NCI-H146 (cell line): ENCODE measurements at regions not wholly inside any gene's neighbourhood (a gene's known extent, or its start where the extent isn't known, plus 50 kb on each side); places are given as distances from the start of the nearest gene placed in this dataset.
"Not testable (repeated sequence)": the region's sequence is repeated elsewhere in the genome, so short reads cannot be mapped to it uniquely, and the experiment has no call there.

Experiments used
- DNase-seq: peaks from one replicate; lab custom pipeline; 2025; lab: John Stamatoyannopoulos, UW

DNA sequence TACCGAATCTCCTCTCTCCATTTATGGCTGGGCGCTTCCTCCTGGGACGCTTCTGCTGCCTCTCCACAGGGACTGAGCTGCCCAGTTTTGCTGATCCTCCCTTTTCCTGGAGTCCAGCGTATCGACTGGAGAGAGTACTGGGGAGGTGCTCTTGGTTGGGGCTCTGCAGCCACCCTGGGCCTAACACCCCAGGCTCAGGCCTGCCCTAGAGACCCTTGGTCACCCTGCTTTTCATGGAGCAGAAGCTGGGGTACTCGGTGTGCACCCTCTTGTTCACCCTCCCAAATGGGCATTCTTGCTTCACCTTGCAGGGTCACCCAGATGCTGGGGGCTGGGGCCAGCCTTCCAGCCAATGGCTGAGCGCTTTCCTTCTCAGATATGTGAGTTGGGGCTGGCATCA is 88.8 kb upstream of the RET start:
- no peak for DNase-seq

DNA sequence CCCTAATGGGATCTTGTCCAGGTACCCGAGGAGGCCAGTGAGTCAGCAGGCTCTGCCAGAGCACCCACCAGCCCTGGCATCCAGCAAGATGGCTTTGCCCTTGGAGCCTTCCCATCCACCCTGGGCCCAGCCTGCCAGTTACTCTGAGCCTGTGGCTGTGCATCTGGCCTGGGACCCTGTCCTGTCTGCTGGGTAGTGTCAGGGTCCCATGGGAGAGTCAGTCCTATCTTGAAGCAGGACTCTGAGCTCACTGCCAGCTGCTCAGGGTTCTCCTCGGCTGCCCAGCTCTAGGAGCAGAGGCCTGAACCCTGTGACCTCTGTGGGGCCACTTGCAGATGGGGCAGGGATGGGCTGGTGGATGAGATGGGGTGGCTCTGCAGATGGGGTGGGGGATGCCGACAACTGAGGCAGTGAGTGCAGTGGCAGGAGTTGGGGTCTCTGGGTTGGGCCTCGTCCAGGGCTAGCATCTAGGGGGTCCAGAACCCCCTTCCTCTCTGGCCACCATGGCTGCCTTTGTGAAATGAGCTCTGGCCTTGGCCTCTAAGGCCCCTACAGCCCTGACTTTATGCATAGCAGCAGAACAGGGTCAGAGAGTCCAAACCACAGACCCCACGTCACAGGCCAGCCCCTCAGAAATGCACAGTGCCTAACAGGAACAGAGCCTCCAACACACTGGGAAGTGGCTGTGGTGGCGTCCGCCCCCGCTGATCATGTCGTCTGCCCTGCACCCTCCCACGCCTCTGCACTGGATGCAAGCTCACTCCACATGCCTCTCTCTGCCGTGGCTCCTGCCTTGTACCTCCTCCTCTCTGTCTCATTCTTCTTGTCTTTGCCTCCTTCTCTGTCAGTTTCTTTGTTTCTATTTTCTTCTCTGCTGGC is 88.1 kb upstream of the RET start:
- no peak for DNase-seq

GRCh38 chr10:42989481-42989921 is 87.4 kb upstream of the RET start:
- DNase-seq = no peak

DNA sequence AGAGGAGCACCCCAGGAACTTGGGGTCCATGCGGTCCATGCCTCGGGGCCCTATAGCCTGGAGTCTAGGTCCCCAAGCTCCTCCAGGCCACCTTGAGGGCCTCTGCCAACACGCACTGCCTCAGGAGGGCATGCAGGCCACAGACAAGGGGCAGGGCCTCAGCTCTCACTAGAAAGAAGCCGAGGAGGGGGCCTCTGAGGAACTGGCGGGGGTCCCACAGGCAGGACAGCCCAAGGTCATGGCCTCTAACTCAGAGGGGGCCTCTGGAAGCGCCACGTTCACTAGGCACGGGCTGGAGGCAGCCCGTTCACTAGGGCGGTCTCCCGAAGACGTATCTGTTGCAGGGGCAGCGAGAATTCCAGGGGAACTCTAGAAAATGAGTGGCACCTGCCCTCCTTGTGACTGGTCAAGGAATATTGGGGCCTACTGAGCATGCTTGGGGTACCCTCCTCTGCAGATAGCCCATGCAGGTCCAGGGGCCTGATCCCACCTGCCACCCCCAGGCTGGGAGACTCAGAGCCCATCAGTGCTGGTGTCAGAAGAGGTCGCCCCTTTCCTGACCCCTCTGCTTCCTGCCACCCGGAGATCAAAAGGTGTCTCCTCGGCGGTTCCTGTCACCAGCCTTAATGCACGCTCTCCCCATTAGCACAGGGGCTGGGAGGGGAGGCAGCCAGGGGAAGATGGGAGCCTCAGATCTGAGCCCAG is 86.7 kb upstream of the RET start:
- no peak for DNase-seq

- no peak for DNase-seq
Measured at GRCh38 chr10:42990721-42991441, 86.0 kb upstream of the RET start.

DNA sequence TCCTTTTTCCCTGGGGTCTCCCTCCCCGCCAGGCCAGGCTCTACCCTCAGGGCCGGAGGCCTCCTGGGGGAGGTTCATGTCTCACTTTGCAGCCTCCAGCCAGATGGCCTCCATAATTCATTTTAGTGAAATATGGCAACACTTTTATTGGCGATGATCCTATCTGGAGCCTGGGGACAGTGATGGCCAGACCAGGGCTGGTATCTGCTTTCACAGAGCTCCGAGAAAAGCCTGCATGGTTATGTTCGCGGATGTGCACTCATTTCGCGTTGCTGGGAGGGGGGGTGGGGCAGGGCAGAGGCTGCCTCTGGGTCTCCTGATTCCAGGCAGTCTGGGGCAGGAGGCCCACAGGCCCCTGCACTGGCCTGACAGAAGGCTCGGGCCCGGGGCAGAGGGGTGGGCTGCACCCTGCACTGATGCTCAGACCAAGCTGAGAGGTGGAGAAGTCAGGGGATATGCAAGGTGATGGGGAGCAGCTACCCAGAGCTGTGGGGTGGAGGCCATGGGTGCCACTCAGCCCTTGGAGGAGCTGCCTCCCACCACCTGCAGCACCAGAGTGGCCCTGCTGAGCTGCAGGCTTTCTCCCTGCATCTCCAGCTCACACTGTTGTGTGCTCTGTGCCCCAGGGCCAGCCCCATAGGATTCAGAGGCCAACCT is 85.3 kb upstream of the RET start:
- DNase-seq = no peak

- no peak for DNase-seq
Measured at GRCh38 chr10:42992156-42992956, 84.5 kb upstream of the RET start.

- no peak for DNase-seq
Measured at GRCh38 chr10:42992957-42993390, 83.9 kb upstream of the RET start.

DNA sequence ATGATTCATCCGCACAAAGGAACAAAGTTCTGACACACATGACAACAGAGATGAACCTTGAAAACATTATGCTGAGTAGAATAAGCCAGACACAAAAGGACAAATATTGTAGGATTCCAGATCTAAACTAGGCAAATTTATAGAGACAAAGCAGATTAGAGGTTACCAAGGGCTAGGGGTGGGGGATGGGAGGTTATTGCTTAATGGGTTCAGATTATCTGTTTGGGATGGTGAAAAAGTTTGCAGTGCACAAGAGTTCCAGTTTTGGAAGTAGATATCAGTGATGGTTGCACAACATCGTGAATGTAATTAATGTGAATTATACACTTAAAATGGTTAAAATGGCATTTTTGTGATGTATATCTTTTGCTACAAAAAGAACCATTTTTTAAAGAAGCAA is 82.0 kb upstream of the RET start:
- not testable (repeated sequence) for DNase-seq

GRCh38 chr10:42995537-42995936 is 81.3 kb upstream of the RET start:
- DNase-seq = no peak

DNA sequence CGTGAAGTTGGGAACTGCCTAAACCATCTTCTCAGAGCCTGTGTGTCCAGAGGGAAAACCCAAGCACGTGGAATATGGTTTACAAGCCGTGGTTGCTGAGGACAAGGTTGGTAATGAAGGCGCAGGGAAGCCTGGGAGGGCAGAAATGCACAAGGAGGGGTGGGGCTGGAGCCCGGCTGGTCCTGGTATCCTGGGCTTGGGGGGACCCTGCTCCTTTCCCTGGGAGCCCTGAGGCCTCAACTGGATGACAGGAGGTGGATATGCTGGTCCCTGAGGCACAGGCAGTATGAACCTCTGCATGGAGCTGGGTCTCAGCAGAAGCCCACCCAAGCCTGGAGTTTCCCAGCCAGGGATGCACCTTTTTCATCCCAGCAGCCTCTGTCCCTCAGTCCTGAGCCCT is 80.3 kb upstream of the RET start:
- no peak for DNase-seq

DNA sequence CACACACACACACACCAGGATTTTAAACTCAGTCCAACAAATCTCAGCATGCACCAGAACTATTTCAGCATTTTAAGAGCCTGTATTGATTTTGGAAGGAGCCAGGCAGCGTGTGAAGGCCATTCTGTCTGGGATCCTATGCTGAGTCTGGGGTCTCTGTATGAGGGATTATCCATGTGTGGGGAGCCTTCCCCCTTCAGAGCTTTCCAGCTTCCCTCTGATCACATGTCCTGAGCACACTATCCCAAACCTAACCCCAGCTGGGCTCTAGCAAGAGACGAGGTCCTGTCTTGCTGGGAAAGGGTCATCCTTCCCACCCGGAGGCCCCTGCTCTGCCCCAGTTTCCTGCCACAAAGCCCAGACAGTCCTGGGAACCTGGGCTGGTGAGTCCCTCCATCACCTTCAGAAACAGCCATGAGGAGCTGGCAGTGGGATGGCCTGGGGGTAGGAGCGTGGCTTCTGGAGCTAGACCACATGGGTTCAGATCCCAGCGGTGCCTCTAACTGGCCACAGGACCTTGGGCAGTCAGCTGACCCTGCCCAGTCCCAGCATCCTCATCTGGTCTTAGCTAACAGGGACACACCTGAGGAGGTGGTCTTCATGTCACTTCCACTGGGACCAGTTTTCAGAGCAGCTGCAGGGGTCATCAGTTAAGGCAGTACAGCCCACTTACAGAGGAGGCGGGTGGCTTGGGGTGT is 79.6 kb upstream of the RET start:
- DNase-seq = no peak

- DNase-seq = no peak
Measured at GRCh38 chr10:42997849-42998165, 79.1 kb upstream of the RET start.

GRCh38 chr10:42998481-42999384 is 78.1 kb upstream of the RET start:
- DNase-seq = no peak

- no peak for DNase-seq
Measured at GRCh38 chr10:42999385-43000020, 77.4 kb upstream of the RET start.

DNA sequence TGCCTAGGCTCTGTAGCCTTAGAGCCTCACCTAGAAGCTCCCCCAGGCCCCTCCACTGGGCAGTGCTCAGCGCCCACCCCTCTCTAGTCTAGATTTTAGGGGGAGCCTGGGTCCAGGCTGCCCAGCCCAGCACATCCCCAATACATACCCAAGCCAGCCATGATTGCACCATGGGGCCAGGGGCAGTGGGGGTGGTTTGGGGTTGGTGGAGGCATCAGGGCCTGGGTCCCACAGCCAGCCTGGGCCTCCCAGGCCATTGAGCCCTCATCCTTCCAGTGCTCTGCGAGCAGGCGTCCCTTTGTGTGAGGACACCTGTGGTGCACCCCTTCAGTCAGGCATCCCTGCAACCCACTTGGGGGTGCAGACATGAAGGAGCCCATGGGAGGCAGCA is 76.9 kb upstream of the RET start:
- DNase-seq = no peak

GRCh38 chr10:43000651-43001426 is 76.0 kb upstream of the RET start:
- no peak for DNase-seq

DNA sequence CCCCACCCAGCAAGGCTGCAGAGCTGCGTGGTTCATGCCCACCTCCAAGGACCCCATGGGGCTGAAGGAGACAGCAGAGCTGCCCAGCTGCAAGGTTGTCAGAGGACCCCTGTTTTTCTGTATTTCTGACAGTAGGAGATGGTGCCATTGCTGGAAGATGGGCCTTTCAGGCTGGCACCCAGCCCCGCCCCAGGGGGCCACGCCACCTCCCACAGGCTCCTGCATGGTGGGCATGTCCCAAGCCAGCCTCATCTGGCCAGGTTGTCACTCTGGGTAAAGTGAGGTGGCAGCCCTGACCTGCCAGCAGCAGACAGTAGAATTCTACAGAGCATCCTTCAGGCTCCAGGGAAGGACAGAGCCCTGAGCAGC is 75.5 kb upstream of the RET start:
- DNase-seq = no peak

DNA sequence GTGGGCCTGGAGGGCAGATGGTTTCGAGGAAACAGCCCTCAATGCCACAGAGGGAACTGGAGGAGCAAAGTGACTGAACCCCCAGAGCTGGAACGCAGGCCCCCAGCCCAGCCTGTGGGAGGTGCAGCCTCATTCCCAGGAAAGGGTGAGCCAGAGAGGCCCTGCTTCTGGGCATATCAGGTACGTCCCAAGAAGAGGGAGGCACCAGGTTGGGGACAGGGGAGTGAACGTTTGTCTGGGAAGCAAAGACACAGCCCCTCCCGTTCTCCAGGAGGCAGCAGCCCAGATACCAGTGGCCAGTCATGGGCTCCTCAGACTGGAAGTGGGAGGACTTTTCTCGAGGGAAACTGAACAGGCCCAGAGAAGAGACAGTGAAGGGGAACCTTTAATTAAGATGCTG is 74.3 kb upstream of the RET start:
- no peak for DNase-seq
